Gastroesophageal sphincter (tissue), 4 donors: ENCODE measurements at regions not wholly inside any gene's neighbourhood (a gene's known extent, or its start where the extent isn't known, plus 50 kb on each side); places are given as distances from the start of the nearest gene placed in this dataset.
"Not testable (repeated sequence)": the region's sequence is repeated elsewhere in the genome, so short reads cannot be mapped to it uniquely, and the experiment has no call there.

Source experiments
- ATAC-seq: fragments of 150-250 bp; one replicate; pipeline ENCODE4 v1.9.1; 2016; ENCODE audit warnings: mild to moderate bottlenecking, moderate library complexity
- H3K27ac ChIP-seq, 4 donors: fragments of 200-600 bp; sonication (generic) in 3 of 4; 1 replicate in 3 of 4; 2 replicates in 1 of 4; pipeline ENCODE4 v1.5.1; 2016 to 2019
- H3K27me3 ChIP-seq: fragments of 200-600 bp; sonication (generic); one replicate; pipeline ENCODE4 v1.5.1; 2019
- H3K36me3 ChIP-seq, 2 donors: fragments of 200-600 bp; sonication (generic); one replicate each; pipeline ENCODE4 v1.5.1; 2019; ENCODE audit warnings: control low read depth in 1 of 2
- H3K4me1 ChIP-seq, 3 donors: fragments of 200-600 bp; sonication (generic); 1 replicate in 2 of 3; 2 replicates in 1 of 3; pipeline ENCODE4 v1.5.1; 2016 to 2019; ENCODE audit warnings: control low read depth in 2 of 3
- H3K4me3 ChIP-seq, 2 donors: fragments of 200-600 bp; sonication (generic); one replicate each; pipeline ENCODE4 v1.5.1; 2019; ENCODE audit warnings: mild to moderate bottlenecking in 1 of 2, moderate library complexity in 1 of 2
- H3K9me3 ChIP-seq, 3 donors: fragments of 200-600 bp; sonication (generic); one replicate each; pipeline ENCODE4 v1.5.1; 2017 to 2019; ENCODE audit warnings: control low read depth in 2 of 3
- EP300 ChIP-seq: sonication (generic); formaldehyde crosslinking; IDR thresholded peaks from one replicate; pipeline ENCODE4 v1.6.1; 2017; ENCODE audit warnings: antibody characterized with exemption, mild to moderate bottlenecking
- POLR2A ChIP-seq, 2 donors: fragments of 450-650 bp; IDR thresholded peaks; one replicate each; pipeline ENCODE4 v1.6.1; 2017; ENCODE audit warnings: antibody characterized with exemption in 2 of 2, mild to moderate bottlenecking in 2 of 2, moderate library complexity in 1 of 2
- POLR2AphosphoS5 ChIP-seq: sonication (generic); formaldehyde crosslinking; IDR thresholded peaks from one replicate; pipeline ENCODE4 v1.6.1; 2017; ENCODE audit warnings: antibody characterized with exemption
- WGBS, 2 donors: methylation state at CpG; one replicate each; pipeline ENCODE4 v1.1.5; 2018; ENCODE audit warnings: low coverage in 1 of 2; 5-methylcytosine and 5-hydroxymethylcytosine counted together
- TF ChIP-seq, protein P1 (sequence below), 4 experiments: fragments of 200-600 bp in 2 of 4; fragments of 450-650 bp in 2 of 4; sonication (generic) in 1 of 4; IDR thresholded peaks; one replicate each; pipeline ENCODE4 v1.5.1; 2017 to 2019; ENCODE audit warnings: antibody characterized with exemption in 4 of 4, mild to moderate bottlenecking in 2 of 4, moderate library complexity in 2 of 4

DNA sequence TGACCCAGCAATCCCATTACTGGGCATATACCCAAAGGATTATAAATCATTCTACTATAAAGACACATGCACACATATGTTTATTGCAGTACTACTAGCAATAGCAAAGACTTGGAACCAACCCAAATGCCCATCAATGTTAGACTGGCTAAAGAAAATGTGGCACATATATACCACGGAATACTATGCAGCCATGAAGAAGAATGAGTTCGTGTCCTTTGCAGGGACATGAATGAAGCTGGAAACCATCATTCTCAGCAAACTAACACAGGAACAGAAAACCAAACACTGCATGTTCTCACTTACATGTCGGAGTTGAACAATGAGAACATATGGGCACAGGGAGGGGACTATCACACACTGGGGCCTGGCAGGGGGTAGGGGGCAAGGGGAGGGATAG lies 183.0 kb downstream of the HACE1 start:
- WGBS, 2 donors, result 82 to 100% methylated on average over 3 of the region's 3 CpGs
- not testable (repeated sequence) for H3K27me3 ChIP-seq, ATAC-seq, H3K4me3 ChIP-seq, H3K4me1 ChIP-seq, H3K27ac ChIP-seq, H3K36me3 ChIP-seq
- peaks cover 0 to 26% (median 0%) of the 10 kb centered on the region in 3 donors for H3K9me3 ChIP-seq

DNA sequence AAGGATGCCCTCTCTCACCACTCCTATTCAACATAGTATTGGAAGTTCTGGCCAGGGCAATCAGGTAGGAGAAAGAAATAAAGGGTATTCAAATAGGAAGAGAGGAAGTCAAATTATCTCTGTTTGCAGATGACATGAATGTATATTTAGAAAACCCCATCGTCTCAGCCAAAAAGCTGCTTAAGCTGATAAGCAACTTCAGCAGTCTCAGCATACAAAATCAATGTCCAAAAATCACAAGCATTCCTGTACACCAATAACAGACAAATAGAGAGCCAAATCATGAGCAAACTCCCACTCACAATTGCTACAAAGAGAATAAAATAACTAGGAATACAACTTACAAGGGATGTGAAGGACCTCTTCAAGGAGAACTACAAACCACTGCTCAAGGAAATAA lies 184.6 kb downstream of the HACE1 start:
- not testable (repeated sequence) for H3K4me1 ChIP-seq, ATAC-seq, H3K27ac ChIP-seq, H3K4me3 ChIP-seq, H3K36me3 ChIP-seq, H3K27me3 ChIP-seq
- peaks cover 0 to 37% (median 0%) of the 10 kb centered on the region in 3 donors for H3K9me3 ChIP-seq
- 69 to 100% methylated on average over 1 of the region's 1 CpG for WGBS, 2 donors

DNA sequence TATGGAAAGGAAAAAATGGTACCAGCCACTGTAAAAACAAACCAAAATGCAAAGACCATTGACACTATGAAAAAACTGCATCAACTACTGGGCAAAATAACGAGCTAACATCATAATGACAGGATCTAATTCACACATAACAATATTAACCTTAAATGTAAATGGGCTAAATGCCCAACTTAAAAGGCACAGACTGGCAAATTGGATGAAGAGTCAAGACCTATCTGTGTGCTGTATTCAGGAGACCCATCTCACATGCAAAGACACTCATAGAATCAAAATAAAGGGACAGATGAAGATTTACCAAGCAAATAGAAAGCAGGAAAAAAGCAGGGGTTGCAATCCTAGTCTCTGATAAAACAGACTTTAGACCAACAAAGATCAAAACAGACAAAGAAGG lies 186.6 kb downstream of the HACE1 start:
- ATAC-seq, result not testable (repeated sequence)
- 17 to 64% methylated on average over 1 of the region's 1 CpG for WGBS, 2 donors

DNA sequence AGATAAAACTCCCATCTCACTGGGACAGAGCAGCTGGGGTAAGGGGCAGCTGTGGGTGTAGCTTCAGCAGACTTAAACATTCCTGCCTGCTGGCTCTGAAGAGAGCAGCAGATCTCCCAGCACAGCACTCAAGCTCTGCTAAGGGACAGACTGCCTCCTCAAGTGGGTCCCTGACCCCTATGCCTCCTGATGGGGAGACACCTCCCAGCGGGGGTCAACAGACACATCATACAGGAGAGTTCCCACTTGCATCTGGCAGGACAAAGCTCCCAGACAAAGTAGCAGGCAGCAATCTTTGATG lies 188.2 kb downstream of the HACE1 start:
- not testable (repeated sequence) for H3K4me3 ChIP-seq, H3K27ac ChIP-seq, H3K4me1 ChIP-seq, H3K36me3 ChIP-seq, ATAC-seq, H3K27me3 ChIP-seq
- WGBS, 2 donors, result no CpG with 5 or more reads among the region's 1 CpG
- peaks cover 0 to 37% (median 0%) of the 10 kb centered on the region in 3 donors for H3K9me3 ChIP-seq

More for the DNA sequence above, 186.6 kb downstream of the HACE1 start:
- H3K36me3 ChIP-seq, H3K4me1 ChIP-seq, H3K4me3 ChIP-seq, H3K27ac ChIP-seq, H3K27me3 ChIP-seq: not testable (repeated sequence)
- peaks cover 0 to 37% (median 0%) of the 10 kb centered on the region in 3 donors for H3K9me3 ChIP-seq

DNA sequence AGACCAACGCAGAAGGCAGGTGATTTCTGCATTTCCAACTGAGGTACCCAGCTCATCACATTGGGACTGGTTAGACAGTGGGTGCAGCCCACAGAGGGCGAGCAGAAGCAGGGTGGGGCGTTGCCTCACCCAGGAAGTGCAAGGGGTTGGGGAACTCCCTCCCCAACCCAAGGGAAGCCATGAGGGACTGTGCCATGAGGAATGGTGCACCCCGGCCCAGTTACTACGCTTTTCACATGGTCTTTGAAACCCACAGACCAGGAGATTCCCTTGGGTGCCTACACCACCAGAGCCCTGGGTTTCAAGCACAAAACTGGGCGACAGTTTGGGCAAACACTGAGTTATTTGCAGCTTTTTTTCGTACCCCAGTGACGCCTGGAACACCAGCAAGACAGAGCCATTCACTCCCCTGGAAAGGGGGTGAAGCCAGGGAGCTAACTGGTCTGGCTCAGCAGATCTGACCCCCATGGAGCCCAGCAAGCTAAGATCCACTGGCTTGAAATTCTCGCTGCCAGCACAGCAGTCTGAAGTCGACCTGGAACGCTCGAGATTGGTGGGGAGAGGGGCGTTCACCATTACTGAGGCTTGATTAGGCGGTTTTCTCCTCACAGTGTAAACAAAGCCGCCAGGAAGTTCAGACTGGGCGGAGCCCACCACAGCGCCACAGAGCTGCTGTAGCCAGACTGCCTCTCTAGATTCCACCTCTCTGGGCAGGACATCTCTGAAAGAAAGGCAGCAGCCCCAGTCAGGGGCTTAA lies 188.7 kb downstream of the HACE1 start:
- WGBS, 2 donors, result 75 to 85% methylated on average over 2 of the region's 17 CpGs
- not testable (repeated sequence) for H3K36me3 ChIP-seq, H3K27me3 ChIP-seq, H3K27ac ChIP-seq, H3K4me1 ChIP-seq, ATAC-seq, H3K4me3 ChIP-seq
- H3K9me3 ChIP-seq, result peaks cover 0 to 36% (median 0%) of the 10 kb centered on the region in 3 donors

DNA sequence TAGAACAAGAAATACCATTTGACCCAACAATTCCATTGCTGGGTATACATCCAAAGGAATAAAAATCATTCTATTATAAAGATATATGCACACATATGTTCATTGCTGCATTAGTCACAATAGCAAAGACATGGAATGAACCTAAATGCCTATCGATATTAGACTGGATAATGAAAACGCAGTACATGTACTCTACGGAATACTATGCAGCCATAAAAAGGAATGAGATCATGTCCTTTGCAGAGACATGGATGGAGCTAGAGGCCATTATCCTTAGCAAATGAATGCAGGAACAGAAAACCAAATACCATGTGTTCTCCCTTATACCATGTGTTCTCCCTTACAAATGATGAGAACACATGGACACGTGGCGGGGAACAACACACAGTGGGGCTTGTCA lies 190.2 kb downstream of the HACE1 start:
- H3K27me3 ChIP-seq, result no peaks in the 10 kb centered on the region
- no peak overlapping the region for H3K4me3 ChIP-seq
- no peak overlapping the region for H3K27ac ChIP-seq
- ATAC-seq, result no peak
- no peaks in the 10 kb centered on the region for H3K36me3 ChIP-seq
- TF ChIP-seq EP300, result no peak
- no peak for TF ChIP-seq POLR2A (IDR thresholded peaks at IDR 0.05)
- TF ChIP-seq, protein P1, sequence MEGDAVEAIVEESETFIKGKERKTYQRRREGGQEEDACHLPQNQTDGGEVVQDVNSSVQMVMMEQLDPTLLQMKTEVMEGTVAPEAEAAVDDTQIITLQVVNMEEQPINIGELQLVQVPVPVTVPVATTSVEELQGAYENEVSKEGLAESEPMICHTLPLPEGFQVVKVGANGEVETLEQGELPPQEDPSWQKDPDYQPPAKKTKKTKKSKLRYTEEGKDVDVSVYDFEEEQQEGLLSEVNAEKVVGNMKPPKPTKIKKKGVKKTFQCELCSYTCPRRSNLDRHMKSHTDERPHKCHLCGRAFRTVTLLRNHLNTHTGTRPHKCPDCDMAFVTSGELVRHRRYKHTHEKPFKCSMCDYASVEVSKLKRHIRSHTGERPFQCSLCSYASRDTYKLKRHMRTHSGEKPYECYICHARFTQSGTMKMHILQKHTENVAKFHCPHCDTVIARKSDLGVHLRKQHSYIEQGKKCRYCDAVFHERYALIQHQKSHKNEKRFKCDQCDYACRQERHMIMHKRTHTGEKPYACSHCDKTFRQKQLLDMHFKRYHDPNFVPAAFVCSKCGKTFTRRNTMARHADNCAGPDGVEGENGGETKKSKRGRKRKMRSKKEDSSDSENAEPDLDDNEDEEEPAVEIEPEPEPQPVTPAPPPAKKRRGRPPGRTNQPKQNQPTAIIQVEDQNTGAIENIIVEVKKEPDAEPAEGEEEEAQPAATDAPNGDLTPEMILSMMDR (IDR thresholded peaks at IDR 0.05), result no peak
- peaks cover 0 to 33% (median 0%) of the 10 kb centered on the region in 3 donors for H3K9me3 ChIP-seq
- no peaks in the 10 kb centered on the region for H3K4me1 ChIP-seq
- 92 to 95% methylated on average over 5 of the region's 5 CpGs for WGBS, 2 donors

DNA sequence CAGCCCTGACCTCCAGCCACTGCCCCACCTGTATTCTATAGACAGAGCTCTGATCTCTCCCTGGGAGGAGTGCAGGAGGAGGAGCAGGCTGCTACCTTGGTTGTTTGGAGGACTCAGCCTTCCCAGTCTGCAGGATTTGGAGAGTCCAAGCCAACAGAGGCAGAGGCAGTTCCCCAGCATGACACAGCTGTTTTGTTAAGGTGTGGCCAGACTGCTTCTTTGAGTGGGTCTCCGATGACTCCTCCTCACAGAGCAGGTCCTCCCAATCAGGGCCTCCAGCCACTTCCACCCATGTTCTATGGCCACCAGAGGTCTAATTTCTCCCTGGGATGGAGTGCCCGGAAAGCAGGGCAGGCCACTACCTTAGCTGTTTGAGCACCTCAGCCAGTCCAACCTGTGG lies 203.5 kb downstream of the HACE1 start:
- H3K27me3 ChIP-seq, result no peaks in the 10 kb centered on the region
- no peaks in the 10 kb centered on the region for H3K36me3 ChIP-seq
- no peak overlapping the region for H3K4me3 ChIP-seq
- WGBS, 2 donors, result 75 to 100% methylated on average over 1 to 2 of the region's 2 CpGs
- no peak for ATAC-seq
- no peak for TF ChIP-seq POLR2A (IDR thresholded peaks at IDR 0.05)
- no peak for TF ChIP-seq POLR2AphosphoS5
- TF ChIP-seq EP300, result no peak
- TF ChIP-seq, protein P1 (IDR thresholded peaks at IDR 0.05), result no peak
- H3K9me3 ChIP-seq, result peaks cover 0 to 28% (median 0%) of the 10 kb centered on the region in 3 donors
- H3K4me1 ChIP-seq, result no peaks in the 10 kb centered on the region
- no peak overlapping the region for H3K27ac ChIP-seq

DNA sequence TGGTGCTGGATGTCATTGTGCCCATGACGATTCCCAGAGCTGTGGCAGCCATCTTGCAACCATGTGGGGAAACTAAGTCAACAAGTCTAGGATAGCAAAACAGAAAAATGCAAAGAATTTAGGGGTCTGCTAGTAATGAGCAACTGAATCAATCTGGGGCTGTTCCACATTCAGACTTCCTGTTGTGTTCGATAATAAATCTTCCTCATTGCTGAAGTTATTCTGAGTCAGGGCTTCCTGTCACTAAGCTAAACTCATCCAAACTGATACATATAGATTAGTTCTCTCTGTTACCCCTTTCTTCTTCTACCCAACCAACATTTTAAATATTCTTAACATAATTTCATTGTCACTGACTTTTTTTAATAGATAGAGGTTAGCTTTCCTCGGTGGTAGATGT lies 205.9 kb downstream of the HACE1 start:
- no peak for ATAC-seq
- no peak overlapping the region for H3K4me3 ChIP-seq
- H3K36me3 ChIP-seq, result no peaks in the 10 kb centered on the region
- TF ChIP-seq POLR2A (IDR thresholded peaks at IDR 0.05), result no peak
- TF ChIP-seq POLR2AphosphoS5, result no peak
- TF ChIP-seq EP300, result no peak
- TF ChIP-seq, protein P1 (IDR thresholded peaks at IDR 0.05), result no peak
- WGBS, 2 donors, result 65 to 73% methylated on average over 3 of the region's 3 CpGs
- H3K27ac ChIP-seq, result no peak overlapping the region
- no peaks in the 10 kb centered on the region for H3K27me3 ChIP-seq
- H3K9me3 ChIP-seq, result peaks cover 0 to 16% (median 0%) of the 10 kb centered on the region in 3 donors
- no peaks in the 10 kb centered on the region for H3K4me1 ChIP-seq
